ENCODE measurements at regions not wholly inside any gene's neighbourhood (a gene's known extent, or its start where the extent isn't known, plus 50 kb on each side); places are given as distances from the start of the nearest gene placed in this dataset.

- H3K9me3 ChIP-seq, result no peaks in the 10 kb centered on the region
- intact Hi-C loops (cut with DNase I), result no loop called here
- no peaks in the 10 kb centered on the region for H3K27me3 ChIP-seq
- H3K4me3 ChIP-seq, result no peak overlapping the region
- no peak for TF ChIP-seq CTCF (IDR thresholded peaks at IDR 0.05)
- H3K27ac ChIP-seq, result no peak overlapping the region
- no peaks in the 10 kb centered on the region for H3K36me3 ChIP-seq
- no peak for DNase-seq (ENCODE audit: low spot score in 2 of 2)
- H3K4me1 ChIP-seq, result no peaks in the 10 kb centered on the region
These were observed 435.3 kb downstream of the ZIC3 start for GRCh38 chrX:138001226-138001625.

- Histone ChIP-seq H3K9me3 (no peaks in the 10 kb centered on the region), H3K27me3 (no peaks in the 10 kb centered on the region), H3K27ac (no peak overlapping the region), H3K36me3 (no peaks in the 10 kb centered on the region), H3K4me3 (no peak overlapping the region), H3K4me1 (no peaks in the 10 kb centered on the region)
- intact Hi-C loops (cut with DNase I), result no loop called here
- TF ChIP-seq CTCF (IDR thresholded peaks at IDR 0.05), result no peak
- DNase-seq (ENCODE audit: low spot score in 2 of 2), result no peak
These were observed 440.3 kb downstream of the ZIC3 start for GRCh38 chrX:138006180-138006579.

GRCh38 chrX:138008281-138008680 is 442.4 kb downstream of the ZIC3 start:
- no peaks in the 10 kb centered on the region for H3K9me3 ChIP-seq
- H3K27me3 ChIP-seq, result no peaks in the 10 kb centered on the region
- intact Hi-C loops (cut with DNase I), result no loop called here
- TF ChIP-seq CTCF (IDR thresholded peaks at IDR 0.05), result no peak
- H3K36me3 ChIP-seq, result no peaks in the 10 kb centered on the region
- H3K4me3 ChIP-seq, result no peak overlapping the region
- no peak for DNase-seq (ENCODE audit: low spot score in 2 of 2)
- H3K4me1 ChIP-seq, result no peaks in the 10 kb centered on the region
- H3K27ac ChIP-seq, result no peak overlapping the region

GRCh38 chrX:138011468-138011867 is 445.5 kb downstream of the ZIC3 start:
- no peak for TF ChIP-seq CTCF (IDR thresholded peaks at IDR 0.05)
- intact Hi-C loops (cut with DNase I), result no loop called here
- no peaks in the 10 kb centered on the region for H3K4me1 ChIP-seq
- no peak overlapping the region for H3K27ac ChIP-seq
- no peaks in the 10 kb centered on the region for H3K36me3 ChIP-seq
- H3K4me3 ChIP-seq, result no peak overlapping the region
- no peaks in the 10 kb centered on the region for H3K9me3 ChIP-seq
- DNase-seq (ENCODE audit: low spot score in 2 of 2), result no peak
- no peaks in the 10 kb centered on the region for H3K27me3 ChIP-seq

GRCh38 chrX:138014577-138014976 is 448.6 kb downstream of the ZIC3 start:
- H3K27me3 ChIP-seq, result no peaks in the 10 kb centered on the region
- no peak for TF ChIP-seq CTCF (IDR thresholded peaks at IDR 0.05)
- H3K4me3 ChIP-seq, result no peak overlapping the region
- H3K9me3 ChIP-seq, result no peaks in the 10 kb centered on the region
- H3K36me3 ChIP-seq, result no peaks in the 10 kb centered on the region
- no peak overlapping the region for H3K27ac ChIP-seq
- intact Hi-C loops (cut with DNase I), result no loop called here
- no peak for DNase-seq (ENCODE audit: low spot score in 2 of 2)
- H3K4me1 ChIP-seq, result no peaks in the 10 kb centered on the region

GRCh38 chrX:138018145-138018799 is 452.3 kb downstream of the ZIC3 start:
- intact Hi-C loops (cut with DNase I), result no loop called here
- Histone ChIP-seq H3K27ac (no peak overlapping the region), H3K4me3 (no peak overlapping the region), H3K4me1 (no peaks in the 10 kb centered on the region), H3K9me3 (no peaks in the 10 kb centered on the region), H3K36me3 (no peaks in the 10 kb centered on the region), H3K27me3 (no peaks in the 10 kb centered on the region)
- no peak for TF ChIP-seq CTCF (IDR thresholded peaks at IDR 0.05)
- no peak for DNase-seq (ENCODE audit: low spot score in 2 of 2)
